Right lobe of liver (tissue), 4 donors: ENCODE measurements at regions not wholly inside any gene's neighbourhood (a gene's known extent, or its start where the extent isn't known, plus 50 kb on each side); places are given as distances from the start of the nearest gene placed in this dataset.

Experiments
- POLR2A ChIP-seq: fragments of 450-650 bp; IDR thresholded peaks from one replicate; pipeline ENCODE4 v1.6.1; 2017; ENCODE audit warnings: antibody characterized with exemption, mild to moderate bottlenecking
- TF ChIP-seq, protein P1 (sequence below), 4 donors: fragments of 200-600 bp in 3 of 4; fragments of 450-650 bp in 1 of 4; IDR thresholded peaks; one replicate each; pipeline versions ENCODE4 v1.5.1 to v1.8.0; 2016 to 2022; ENCODE audit warnings: antibody characterized with exemption in 4 of 4, mild to moderate bottlenecking in 2 of 4
- donor health status: DM: no; HTN: no; CAD: no.
- donor health status: DM: no; HTN: no; CAD: no.
- donor health status: DM: no; HTN: yes; CAD: no.

- TF ChIP-seq, protein P1, sequence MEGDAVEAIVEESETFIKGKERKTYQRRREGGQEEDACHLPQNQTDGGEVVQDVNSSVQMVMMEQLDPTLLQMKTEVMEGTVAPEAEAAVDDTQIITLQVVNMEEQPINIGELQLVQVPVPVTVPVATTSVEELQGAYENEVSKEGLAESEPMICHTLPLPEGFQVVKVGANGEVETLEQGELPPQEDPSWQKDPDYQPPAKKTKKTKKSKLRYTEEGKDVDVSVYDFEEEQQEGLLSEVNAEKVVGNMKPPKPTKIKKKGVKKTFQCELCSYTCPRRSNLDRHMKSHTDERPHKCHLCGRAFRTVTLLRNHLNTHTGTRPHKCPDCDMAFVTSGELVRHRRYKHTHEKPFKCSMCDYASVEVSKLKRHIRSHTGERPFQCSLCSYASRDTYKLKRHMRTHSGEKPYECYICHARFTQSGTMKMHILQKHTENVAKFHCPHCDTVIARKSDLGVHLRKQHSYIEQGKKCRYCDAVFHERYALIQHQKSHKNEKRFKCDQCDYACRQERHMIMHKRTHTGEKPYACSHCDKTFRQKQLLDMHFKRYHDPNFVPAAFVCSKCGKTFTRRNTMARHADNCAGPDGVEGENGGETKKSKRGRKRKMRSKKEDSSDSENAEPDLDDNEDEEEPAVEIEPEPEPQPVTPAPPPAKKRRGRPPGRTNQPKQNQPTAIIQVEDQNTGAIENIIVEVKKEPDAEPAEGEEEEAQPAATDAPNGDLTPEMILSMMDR (IDR thresholded peaks at IDR 0.05): no peak
- TF ChIP-seq POLR2A: no peak
These were observed 135.2 kb downstream of the RERGL start for GRCh38 chr12:17954788-17955187.
